GM12891 (cell line): ENCODE measurements at regions not wholly inside any gene's neighbourhood (a gene's known extent, or its start where the extent isn't known, plus 50 kb on each side); places are given as distances from the start of the nearest gene placed in this dataset.

Experiments used
- PAX5 ChIP-seq: IDR thresholded peaks from 2 replicates; pipeline ENCODE4 v1.6.1; 2011; ENCODE audit warnings: low read length, moderate library complexity, mild to moderate bottlenecking; ENCODE audit not compliant: insufficient read depth, severe bottlenecking
- POLR2A ChIP-seq: IDR thresholded peaks from 2 replicates; pipeline ENCODE4 v1.6.1; 2011; ENCODE audit warnings: low read depth, low read length, control low read depth
- POLR2AphosphoS5 ChIP-seq: IDR thresholded peaks from 2 replicates; pipeline ENCODE4 v1.6.1; 2011; ENCODE audit warnings: low read depth, low read length, control low read depth
- POU2F2 ChIP-seq: IDR thresholded peaks from 2 replicates; pipeline ENCODE4 v1.6.1; 2011; ENCODE audit warnings: low read depth, mild to moderate bottlenecking, control low read depth, low read length, moderate library complexity
- SPI1 ChIP-seq: IDR thresholded peaks from 2 replicates; pipeline ENCODE4 v1.6.1; 2011; ENCODE audit warnings: low read depth, low read length, control low read depth
- TAF1 ChIP-seq: IDR thresholded peaks from 2 replicates; pipeline ENCODE4 v1.6.1; 2011; ENCODE audit warnings: low read depth, low read length, control low read depth

DNA sequence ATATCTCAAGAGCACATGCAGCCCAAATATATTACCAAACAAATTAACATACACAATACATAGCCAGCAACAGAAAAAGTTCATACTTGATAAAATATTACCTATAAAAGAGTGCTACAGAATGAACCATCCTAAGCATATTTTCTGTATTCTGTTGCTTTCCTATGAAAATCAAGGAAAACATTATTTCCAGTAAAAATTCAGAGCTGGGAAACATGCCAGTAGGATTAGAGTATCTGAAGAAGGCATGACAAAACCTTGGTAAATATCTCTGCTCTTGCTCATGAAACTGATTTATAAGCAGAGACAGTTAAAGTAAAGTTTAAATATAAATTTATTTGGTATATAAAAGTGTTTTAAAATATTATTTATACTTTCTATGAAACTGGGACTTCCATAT lies 599.7 kb downstream of the ARAP2 start:
- TF ChIP-seq POLR2A (no peak), TAF1 (no peak), POLR2AphosphoS5 (no peak), PAX5 (no peak), POU2F2 (no peak), SPI1 (no peak)
